HEK293T (cell line): ENCODE measurements at regions not wholly inside any gene's neighbourhood (a gene's known extent, or its start where the extent isn't known, plus 50 kb on each side); places are given as distances from the start of the nearest gene placed in this dataset.

Experiments used
- CTCF ChIA-PET: fragments of 350-600 bp; formaldehyde crosslinking; extraction: SDS; loops from one replicate; lab custom pipeline; 2021; ENCODE audit warnings: antibody characterized with exemption, inconsistent platforms; lab: Yijun Ruan, JAX
- POLR2A ChIA-PET: fragments of 350-600 bp; formaldehyde crosslinking; extraction: SDS; loops from one replicate; lab custom pipeline; 2020; ENCODE audit warnings: antibody characterized with exemption, inconsistent platforms; lab: Yijun Ruan, JAX
- DNase-seq: peaks from one replicate; pipeline ENCODE4 v3.0.0; 2012; ENCODE audit warnings: mixed read lengths; ENCODE audit errors: extremely low spot score
- ARNT ChIP-seq: fragments of 450-650 bp; IDR thresholded peaks from 2 replicates; pipeline ENCODE4 v1.6.1; 2017; ENCODE audit warnings: mild to moderate bottlenecking
- BHLHE40 ChIP-seq: fragments of 450-650 bp; IDR thresholded peaks from 2 replicates; pipeline ENCODE4 v1.6.1; 2016; ENCODE audit warnings: mild to moderate bottlenecking, moderate library complexity, borderline replicate concordance
- CTBP1 ChIP-seq: fragments of 450-650 bp; IDR thresholded peaks from 2 replicates; pipeline ENCODE4 v1.6.1; 2016; ENCODE audit warnings: borderline replicate concordance
- ELF4 ChIP-seq: fragments of 450-650 bp; IDR thresholded peaks from 2 replicates; pipeline ENCODE4 v1.6.1; 2017; ENCODE audit warnings: antibody characterized with exemption
- FOXA1 ChIP-seq: fragments of 450-650 bp; IDR thresholded peaks from 2 replicates; pipeline ENCODE4 v1.6.1; 2016; ENCODE audit warnings: mild to moderate bottlenecking
- FOXK2 ChIP-seq: fragments of 450-650 bp; IDR thresholded peaks from 2 replicates; pipeline ENCODE4 v1.6.1; 2016; ENCODE audit warnings: mild to moderate bottlenecking
- FOXM1 ChIP-seq: fragments of 450-650 bp; IDR thresholded peaks from 2 replicates; pipeline ENCODE4 v1.6.1; 2017; ENCODE audit warnings: mild to moderate bottlenecking, borderline replicate concordance
- HDGF ChIP-seq: fragments of 450-650 bp; IDR thresholded peaks from 2 replicates; pipeline ENCODE4 v1.6.1; 2017; ENCODE audit warnings: antibody characterized with exemption, borderline replicate concordance
- L3MBTL2 ChIP-seq: fragments of 450-650 bp; conservative IDR thresholded peaks from 2 replicates; pipeline ENCODE4 v1.6.1; 2016; ENCODE audit warnings: mild to moderate bottlenecking
- LEF1 ChIP-seq: fragments of 450-650 bp; IDR thresholded peaks from 2 replicates; pipeline ENCODE4 v1.6.1; 2017; ENCODE audit warnings: mild to moderate bottlenecking, borderline replicate concordance
- NFRKB ChIP-seq: fragments of 450-650 bp; IDR thresholded peaks from 2 replicates; pipeline ENCODE4 v1.6.1; 2016; ENCODE audit warnings: mild to moderate bottlenecking, moderate library complexity
- SP1 ChIP-seq: fragments of 450-650 bp; IDR thresholded peaks from 2 replicates; pipeline ENCODE4 v1.6.1; 2017
- SUZ12 ChIP-seq: fragments of 450-650 bp; IDR thresholded peaks from 2 replicates; pipeline ENCODE4 v1.6.1; 2016; ENCODE audit warnings: mild to moderate bottlenecking
- TARDBP ChIP-seq: fragments of 450-650 bp; IDR thresholded peaks from 2 replicates; pipeline ENCODE4 v1.6.1; 2016
- ZNF384 ChIP-seq: fragments of 450-650 bp; IDR thresholded peaks from 2 replicates; pipeline ENCODE4 v1.6.1; 2016
- TF ChIP-seq, protein P1 (sequence below): fragments of 450-650 bp; IDR thresholded peaks from 2 replicates; pipeline ENCODE4 v1.6.1; 2016

GRCh38 chr14:87483271-87484260 lies 509.4 kb downstream of the GALC start:
- ChIA-PET POLR2A (no interaction called here), CTCF (no interaction called here)
- no peak for DNase-seq
- TF ChIP-seq ZNF384 (no peak), FOXA1 (no peak), CTBP1 (no peak), SUZ12 (no peak), SP1 (no peak), HDGF (no peak), TARDBP (no peak), BHLHE40 (no peak), L3MBTL2 (no peak), LEF1 (no peak), FOXK2 (no peak), NFRKB (no peak)
- TF ChIP-seq, protein P1, sequence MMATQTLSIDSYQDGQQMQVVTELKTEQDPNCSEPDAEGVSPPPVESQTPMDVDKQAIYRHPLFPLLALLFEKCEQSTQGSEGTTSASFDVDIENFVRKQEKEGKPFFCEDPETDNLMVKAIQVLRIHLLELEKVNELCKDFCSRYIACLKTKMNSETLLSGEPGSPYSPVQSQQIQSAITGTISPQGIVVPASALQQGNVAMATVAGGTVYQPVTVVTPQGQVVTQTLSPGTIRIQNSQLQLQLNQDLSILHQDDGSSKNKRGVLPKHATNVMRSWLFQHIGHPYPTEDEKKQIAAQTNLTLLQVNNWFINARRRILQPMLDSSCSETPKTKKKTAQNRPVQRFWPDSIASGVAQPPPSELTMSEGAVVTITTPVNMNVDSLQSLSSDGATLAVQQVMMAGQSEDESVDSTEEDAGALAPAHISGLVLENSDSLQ: no peak

- ChIA-PET POLR2A (no interaction called here), CTCF (no interaction called here)
- DNase-seq: no peak
- TF ChIP-seq, protein P1: no peak
- TF ChIP-seq ZNF384 (no peak), FOXK2 (no peak), L3MBTL2 (no peak), BHLHE40 (no peak), CTBP1 (no peak), FOXM1 (no peak)
Measured at GRCh38 chr14:87468531-87468930, 524.5 kb downstream of the GALC start.

GRCh38 chr14:87467578-87467977 lies 525.4 kb downstream of the GALC start:
- no peak for TF ChIP-seq ARNT
- no peak for TF ChIP-seq HDGF
- TF ChIP-seq, protein P1: no peak
- no peak for TF ChIP-seq FOXA1
- TF ChIP-seq FOXK2: no peak
- no peak for TF ChIP-seq TARDBP
- ChIA-PET POLR2A (no interaction called here), CTCF (no interaction called here)
- DNase-seq: no peak

GRCh38 chr14:87465770-87466169 lies 527.2 kb downstream of the GALC start:
- ChIA-PET CTCF (no interaction called here), POLR2A (no interaction called here)
- TF ChIP-seq L3MBTL2: no peak
- no peak for TF ChIP-seq NFRKB
- no peak for TF ChIP-seq SP1
- TF ChIP-seq, protein P1: no peak
- TF ChIP-seq TARDBP: no peak
- no peak for TF ChIP-seq HDGF
- no peak for TF ChIP-seq ARNT
- no peak for TF ChIP-seq BHLHE40
- no peak for TF ChIP-seq SUZ12
- no peak for TF ChIP-seq FOXA1
- no peak for TF ChIP-seq ELF4
- no peak for TF ChIP-seq CTBP1
- no peak for TF ChIP-seq FOXM1
- DNase-seq: no peak

- TF ChIP-seq SP1 (no peak), ELF4 (no peak), FOXK2 (no peak), NFRKB (no peak), ZNF384 (no peak), LEF1 (no peak)
- POLR2A ChIA-PET: no interaction called here
- no peak for DNase-seq
- CTCF ChIA-PET: no interaction called here
Measured at GRCh38 chr14:87461704-87462103, 531.3 kb downstream of the GALC start.

- ChIA-PET CTCF (no interaction called here), POLR2A (no interaction called here)
- TF ChIP-seq CTBP1 (no peak), FOXA1 (no peak), ELF4 (no peak), ARNT (no peak), FOXM1 (no peak), SP1 (no peak), L3MBTL2 (no peak), HDGF (no peak), ZNF384 (no peak), FOXK2 (no peak), SUZ12 (no peak), TARDBP (no peak), LEF1 (no peak)
- TF ChIP-seq, protein P1: no peak
- no peak for DNase-seq
Measured at GRCh38 chr14:87457720-87458119, 535.3 kb downstream of the GALC start.
